ENCODE measurements at regions not wholly inside any gene's neighbourhood (a gene's known extent, or its start where the extent isn't known, plus 50 kb on each side); places are given as distances from the start of the nearest gene placed in this dataset.

- intact Hi-C loops (cut with DNase I) = no loop called here
- TF ChIP-seq CTCF (IDR thresholded peaks at IDR 0.05) = no peak
- TF ChIP-seq POLR2A (IDR thresholded peaks at IDR 0.05) = no peak
- no peak for TF ChIP-seq EP300 (IDR thresholded peaks at IDR 0.05)
- Histone ChIP-seq H3K4me1 (ENCODE audit: insufficient read depth) (no peaks in the 10 kb centered on the region), H3K36me3 (no peaks in the 10 kb centered on the region), H3K27me3 (no peaks in the 10 kb centered on the region), H3K9me3 (no peaks in the 10 kb centered on the region), H3K4me3 (no peak overlapping the region), H3K27ac (no peak overlapping the region)
- DNase-seq = no peak
- 81 to 84% (median 81%) methylated on average over 9 of the region's 9 CpGs for WGBS, 3 donors
Measured at GRCh38 chr10:128708182-128708581, 582.0 kb upstream of the MKI67 start.

- no peak for DNase-seq
- H3K36me3 ChIP-seq = no peaks in the 10 kb centered on the region
- H3K27ac ChIP-seq = no peak overlapping the region
- no peaks in the 10 kb centered on the region for H3K27me3 ChIP-seq
- 85 to 88% (median 87%) methylated on average over 12 of the region's 12 CpGs for WGBS, 3 donors
- no peaks in the 10 kb centered on the region for H3K9me3 ChIP-seq
- H3K4me3 ChIP-seq = no peak overlapping the region
- H3K4me1 ChIP-seq (ENCODE audit: insufficient read depth) = no peaks in the 10 kb centered on the region
- TF ChIP-seq EP300 (IDR thresholded peaks at IDR 0.05) (no peak), CTCF (IDR thresholded peaks at IDR 0.05) (no peak), POLR2A (IDR thresholded peaks at IDR 0.05) (no peak)
- intact Hi-C loops (cut with DNase I) = no loop called here
Measured at GRCh38 chr10:128709686-128710085, 583.5 kb upstream of the MKI67 start.

GRCh38 chr10:128710098-128710797, 584.0 kb upstream of the MKI67 start:
- Histone ChIP-seq H3K27ac (no peak overlapping the region), H3K27me3 (no peaks in the 10 kb centered on the region), H3K36me3 (no peaks in the 10 kb centered on the region), H3K4me3 (no peak overlapping the region), H3K9me3 (no peaks in the 10 kb centered on the region), H3K4me1 (ENCODE audit: insufficient read depth) (no peaks in the 10 kb centered on the region)
- no peak for TF ChIP-seq POLR2A (IDR thresholded peaks at IDR 0.05)
- WGBS, 3 donors = 40 to 64% (median 55%) methylated on average over 40 to 49 of the region's 49 CpGs
- intact Hi-C loops (cut with DNase I) = no loop called here
- no peak for DNase-seq

- no peak for TF ChIP-seq POLR2A (IDR thresholded peaks at IDR 0.05)
- no peak for TF ChIP-seq EP300 (IDR thresholded peaks at IDR 0.05)
- TF ChIP-seq CTCF (IDR thresholded peaks at IDR 0.05) = no peak
- Histone ChIP-seq H3K36me3 (no peaks in the 10 kb centered on the region), H3K27ac (no peak overlapping the region), H3K4me3 (no peak overlapping the region), H3K4me1 (ENCODE audit: insufficient read depth) (no peaks in the 10 kb centered on the region), H3K27me3 (no peaks in the 10 kb centered on the region), H3K9me3 (no peaks in the 10 kb centered on the region)
- no peak for DNase-seq
- WGBS, 3 donors = 66 to 76% (median 70%) methylated on average over 8 of the region's 8 CpGs
- intact Hi-C loops (cut with DNase I) = no loop called here
Measured at GRCh38 chr10:128710798-128711183, 584.6 kb upstream of the MKI67 start.

GRCh38 chr10:128711806-128712205, 585.6 kb upstream of the MKI67 start:
- Histone ChIP-seq H3K27me3 (no peaks in the 10 kb centered on the region), H3K27ac (no peak overlapping the region), H3K36me3 (no peaks in the 10 kb centered on the region), H3K9me3 (no peaks in the 10 kb centered on the region), H3K4me3 (no peak overlapping the region), H3K4me1 (ENCODE audit: insufficient read depth) (no peaks in the 10 kb centered on the region)
- WGBS, 3 donors = 83 to 95% (median 90%) methylated on average over 9 of the region's 9 CpGs
- no peak for DNase-seq
- TF ChIP-seq CTCF (IDR thresholded peaks at IDR 0.05) (no peak), POLR2A (IDR thresholded peaks at IDR 0.05) (no peak), EP300 (IDR thresholded peaks at IDR 0.05) (no peak)
- intact Hi-C loops (cut with DNase I) = no loop called here

Data from ovary (tissue), 7 donors.